GM18505 (cell line): ENCODE measurements at regions not wholly inside any gene's neighbourhood (a gene's known extent, or its start where the extent isn't known, plus 50 kb on each side); places are given as distances from the start of the nearest gene placed in this dataset.

Experiments used
- ATAC-seq: cut with Tn5 transposase; IDR thresholded peaks from one replicate; pipeline ENCODE4 v1.9.1; 2021; ENCODE audit not compliant: unreplicated experiment
- POLR2A ChIP-seq: IDR thresholded peaks from 4 replicates; pipeline ENCODE4 v1.6.1; 2011; ENCODE audit warnings: borderline replicate concordance; ENCODE audit not compliant: insufficient read depth, insufficient read length; ENCODE audit errors: extremely low read depth

- ATAC-seq, result no peak
- no peak for TF ChIP-seq POLR2A
Observed at GRCh38 chr3:59698091-59698490, 648.3 kb upstream of the CFAP20DC start.

DNA sequence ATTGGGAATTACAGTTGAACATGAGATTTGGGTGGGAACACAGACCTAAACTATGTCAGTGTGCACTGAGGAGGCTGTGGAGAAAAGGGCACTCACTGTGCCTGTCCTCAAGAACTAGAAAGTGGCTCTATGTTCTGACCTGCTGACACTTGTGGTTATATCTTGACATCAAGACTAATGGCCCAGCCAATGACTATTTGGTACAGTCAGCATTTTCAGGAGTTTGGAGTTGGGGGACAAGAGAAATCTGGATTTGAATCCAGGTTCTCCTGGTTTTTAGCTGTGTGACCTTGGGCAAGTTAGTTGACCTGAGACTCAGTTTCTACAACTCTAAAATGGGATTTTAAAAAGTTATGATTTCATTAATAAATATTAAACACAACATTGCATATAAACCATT lies 647.0 kb upstream of the CFAP20DC start:
- no peak for TF ChIP-seq POLR2A
- ATAC-seq, result no peak

GRCh38 chr3:59695860-59696259 lies 646.0 kb upstream of the CFAP20DC start:
- no peak for TF ChIP-seq POLR2A
- no peak for ATAC-seq

GRCh38 chr3:59692117-59692516 lies 642.3 kb upstream of the CFAP20DC start:
- TF ChIP-seq POLR2A, result no peak
- no peak for ATAC-seq

DNA sequence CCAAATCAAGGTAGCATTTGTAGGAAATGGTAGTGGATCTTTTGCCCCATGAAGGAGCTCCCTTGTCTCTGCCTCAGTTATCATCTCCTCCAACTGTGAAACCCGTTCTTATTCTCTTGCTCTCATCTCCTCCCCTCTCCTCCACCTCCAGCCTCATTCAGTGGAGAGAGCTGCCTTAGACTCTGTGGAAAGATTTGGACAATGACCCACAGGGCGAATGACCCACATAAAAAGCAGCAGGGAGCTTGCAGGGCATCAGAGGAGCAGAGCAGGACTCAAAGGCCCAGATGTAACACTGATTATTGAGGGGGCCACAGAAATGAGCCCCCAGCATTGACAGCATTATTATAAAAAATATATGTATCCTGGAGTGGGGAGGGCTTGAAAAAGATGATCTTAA lies 641.1 kb upstream of the CFAP20DC start:
- ATAC-seq, result no peak
- no peak for TF ChIP-seq POLR2A

DNA sequence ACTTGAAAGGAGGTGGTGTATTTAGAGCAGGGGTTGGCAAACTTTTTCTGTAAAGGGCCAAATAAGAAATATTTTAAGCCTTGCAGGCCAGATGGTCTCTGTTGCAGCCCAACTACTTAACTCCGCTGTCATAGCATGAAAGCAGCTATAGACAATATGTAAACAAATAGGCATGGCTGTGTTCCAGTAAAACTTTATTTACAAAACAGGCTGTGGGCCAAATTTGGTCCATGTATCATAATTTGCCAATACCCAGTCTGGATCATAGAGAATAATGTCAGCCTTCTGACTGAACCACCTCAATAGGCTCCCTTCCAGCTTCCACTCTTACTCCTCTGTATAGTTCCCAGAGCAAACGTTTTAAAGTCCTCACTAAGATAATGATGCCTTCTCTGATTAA lies 638.8 kb upstream of the CFAP20DC start:
- no peak for ATAC-seq
- no peak for TF ChIP-seq POLR2A

DNA sequence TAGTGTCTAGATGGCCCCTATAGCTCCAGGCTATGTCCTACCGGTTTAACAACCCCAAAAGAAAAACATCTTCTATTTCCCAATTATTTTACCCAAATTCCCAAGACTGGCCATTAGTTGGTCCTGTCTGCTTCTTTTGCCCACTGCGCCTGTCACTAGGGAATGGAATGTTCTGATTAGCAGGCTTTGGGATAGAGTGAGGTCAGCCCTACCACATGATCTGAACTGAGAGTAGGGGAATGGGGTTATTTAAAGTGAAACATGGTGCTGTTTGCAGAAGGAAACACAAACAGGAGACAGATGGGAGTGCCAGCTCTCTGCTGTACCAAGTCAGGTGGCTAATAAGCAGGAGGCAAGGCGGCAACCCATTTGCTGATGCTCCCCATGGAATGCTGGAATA lies 635.6 kb upstream of the CFAP20DC start:
- TF ChIP-seq POLR2A, result no peak
- ATAC-seq, result no peak

- no peak for TF ChIP-seq POLR2A
- ATAC-seq, result no peak
Observed at GRCh38 chr3:59684766-59685165, 634.9 kb upstream of the CFAP20DC start.

DNA sequence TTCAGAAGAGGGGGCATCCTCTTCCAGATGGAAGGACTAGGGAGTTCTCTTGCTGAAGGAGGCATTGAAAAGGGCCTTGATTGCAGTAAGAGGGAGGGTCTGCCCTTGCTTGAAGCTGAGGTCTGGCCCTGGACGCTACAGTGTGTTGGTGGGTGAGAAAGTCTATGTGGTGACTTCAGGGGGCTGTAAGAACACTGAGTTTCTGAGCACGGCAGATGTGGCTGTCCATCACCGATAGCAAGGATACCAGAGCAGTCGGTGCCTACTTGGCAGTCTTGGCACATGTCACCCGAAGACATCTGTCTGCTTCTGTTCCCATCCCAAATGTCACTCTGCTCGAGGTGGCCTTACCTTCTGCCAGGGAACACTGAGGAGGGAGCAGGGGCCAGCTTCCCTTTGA lies 631.1 kb upstream of the CFAP20DC start:
- no peak for TF ChIP-seq POLR2A
- no peak for ATAC-seq

GRCh38 chr3:59677747-59678702 lies 628.2 kb upstream of the CFAP20DC start:
- no peak for ATAC-seq
- no peak for TF ChIP-seq POLR2A

DNA sequence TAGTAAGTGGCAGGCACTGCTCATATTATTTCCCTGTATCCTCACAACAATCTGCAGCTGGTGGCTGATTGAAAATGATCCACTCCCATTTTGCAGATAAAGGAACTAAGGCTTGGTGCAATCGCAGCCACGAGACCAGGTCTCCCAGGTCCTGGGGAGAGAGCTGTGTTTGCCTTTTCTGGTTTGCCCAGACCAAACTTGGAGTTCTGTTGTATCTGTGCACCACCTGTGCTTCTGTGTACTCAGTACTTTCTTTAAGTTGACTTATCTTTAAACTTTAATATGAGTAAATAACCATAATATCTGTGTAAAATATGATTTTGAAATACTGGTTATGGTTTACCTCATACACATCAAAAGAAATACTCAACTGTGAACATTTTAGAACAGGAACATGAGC lies 625.7 kb upstream of the CFAP20DC start:
- ATAC-seq, result no peak
- no peak for TF ChIP-seq POLR2A

GRCh38 chr3:59663076-59663850 lies 613.4 kb upstream of the CFAP20DC start:
- TF ChIP-seq POLR2A, result no peak

DNA sequence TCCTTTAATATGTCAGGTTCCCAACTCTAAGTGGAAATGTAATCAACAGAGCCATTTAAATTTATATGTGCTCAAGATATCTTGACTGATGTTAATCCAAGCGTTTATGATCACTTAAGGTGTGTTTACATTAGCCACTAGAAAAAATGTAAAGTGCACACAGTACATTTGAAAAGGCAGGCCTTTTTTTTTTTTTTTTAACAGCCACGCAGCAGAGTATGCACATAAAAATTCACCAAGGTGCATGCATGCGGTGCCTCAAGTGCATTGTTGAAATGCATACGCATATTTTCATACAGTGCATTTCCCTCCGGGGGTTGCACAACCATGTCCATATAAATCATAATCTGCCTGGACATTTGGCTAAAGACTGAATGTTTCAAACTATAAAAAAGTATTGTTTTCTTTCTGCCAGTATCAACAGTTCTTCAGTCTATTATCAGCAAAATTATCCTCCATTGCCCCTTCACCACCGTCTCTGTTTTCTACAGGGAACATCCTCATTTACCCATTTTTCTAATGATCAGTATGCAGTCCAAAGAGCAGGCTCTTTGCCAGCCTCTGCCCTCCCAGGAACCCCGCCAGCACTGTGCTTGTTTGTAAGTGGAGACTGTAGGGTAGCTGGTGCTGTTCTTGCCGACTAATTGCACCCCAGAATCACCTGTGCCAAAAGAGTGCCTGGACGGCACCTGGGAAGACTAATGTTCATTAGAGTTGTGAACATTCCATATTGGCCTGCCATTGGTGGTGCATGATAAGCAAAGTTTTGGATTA lies 611.2 kb upstream of the CFAP20DC start:
- TF ChIP-seq POLR2A, result no peak

More at GRCh38 chr3:59663076-59663850, 613.4 kb upstream of the CFAP20DC start:
- no peak for ATAC-seq

More for the DNA sequence above, 611.2 kb upstream of the CFAP20DC start:
- no peak for ATAC-seq
